ENCODE measurements at regions not wholly inside any gene's neighbourhood (a gene's known extent, or its start where the extent isn't known, plus 50 kb on each side); places are given as distances from the start of the nearest gene placed in this dataset.

DNA sequence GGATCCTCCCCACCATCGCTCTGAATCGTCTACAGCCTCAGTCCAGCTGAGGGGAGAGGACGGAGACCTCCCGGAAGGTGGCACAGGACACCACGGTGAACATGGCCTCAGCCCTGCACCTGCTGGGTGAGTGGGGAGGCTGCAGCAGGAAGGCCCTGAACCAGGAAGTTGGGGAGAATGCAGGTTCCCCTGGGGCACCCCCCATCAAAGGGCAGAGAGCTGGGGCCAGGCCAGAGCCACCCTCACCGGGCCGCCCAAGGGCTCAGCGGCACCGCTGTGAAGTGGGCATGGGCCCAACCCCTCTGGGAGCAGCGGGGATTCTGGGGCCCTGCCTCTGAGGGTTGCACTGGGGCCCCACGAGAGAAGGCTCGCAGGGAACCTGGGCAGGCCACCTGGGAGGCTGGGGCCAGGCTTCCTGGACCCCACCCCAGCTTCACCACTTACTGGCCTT lies 98.7 kb downstream of the MICALL2 start (continued):
- TF ChIP-seq, protein P1, sequence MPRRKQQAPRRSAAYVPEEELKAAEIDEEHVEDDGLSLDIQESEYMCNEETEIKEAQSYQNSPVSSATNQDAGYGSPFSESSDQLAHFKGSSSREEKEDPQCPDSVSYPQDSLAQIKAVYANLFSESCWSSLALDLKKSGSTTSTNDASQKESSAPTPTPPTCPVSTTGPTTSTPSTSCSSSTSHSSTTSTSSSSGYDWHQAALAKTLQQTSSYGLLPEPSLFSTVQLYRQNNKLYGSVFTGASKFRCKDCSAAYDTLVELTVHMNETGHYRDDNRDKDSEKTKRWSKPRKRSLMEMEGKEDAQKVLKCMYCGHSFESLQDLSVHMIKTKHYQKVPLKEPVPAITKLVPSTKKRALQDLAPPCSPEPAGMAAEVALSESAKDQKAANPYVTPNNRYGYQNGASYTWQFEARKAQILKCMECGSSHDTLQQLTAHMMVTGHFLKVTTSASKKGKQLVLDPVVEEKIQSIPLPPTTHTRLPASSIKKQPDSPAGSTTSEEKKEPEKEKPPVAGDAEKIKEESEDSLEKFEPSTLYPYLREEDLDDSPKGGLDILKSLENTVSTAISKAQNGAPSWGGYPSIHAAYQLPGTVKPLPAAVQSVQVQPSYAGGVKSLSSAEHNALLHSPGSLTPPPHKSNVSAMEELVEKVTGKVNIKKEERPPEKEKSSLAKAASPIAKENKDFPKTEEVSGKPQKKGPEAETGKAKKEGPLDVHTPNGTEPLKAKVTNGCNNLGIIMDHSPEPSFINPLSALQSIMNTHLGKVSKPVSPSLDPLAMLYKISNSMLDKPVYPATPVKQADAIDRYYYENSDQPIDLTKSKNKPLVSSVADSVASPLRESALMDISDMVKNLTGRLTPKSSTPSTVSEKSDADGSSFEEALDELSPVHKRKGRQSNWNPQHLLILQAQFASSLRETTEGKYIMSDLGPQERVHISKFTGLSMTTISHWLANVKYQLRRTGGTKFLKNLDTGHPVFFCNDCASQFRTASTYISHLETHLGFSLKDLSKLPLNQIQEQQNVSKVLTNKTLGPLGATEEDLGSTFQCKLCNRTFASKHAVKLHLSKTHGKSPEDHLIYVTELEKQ (tag by site-specific recombination; IDR thresholded peaks at IDR 0.05; ENCODE audit: borderline replicate concordance): no peak
- no peak for TF ChIP-seq ZBTB7A (tag by site-specific recombination; IDR thresholded peaks at IDR 0.05; ENCODE audit: low read depth)
- no peak for TF ChIP-seq ZBTB20 (tag by site-specific recombination; IDR thresholded peaks at IDR 0.05)
- TF ChIP-seq ZNF558 (tag by site-specific recombination; IDR thresholded peaks at IDR 0.05): no peak
- TF ChIP-seq KLF8 (tag by site-specific recombination; IDR thresholded peaks at IDR 0.05): no peak
- TF ChIP-seq ZNF571 (tag by site-specific recombination; IDR thresholded peaks at IDR 0.05): no peak

DNA sequence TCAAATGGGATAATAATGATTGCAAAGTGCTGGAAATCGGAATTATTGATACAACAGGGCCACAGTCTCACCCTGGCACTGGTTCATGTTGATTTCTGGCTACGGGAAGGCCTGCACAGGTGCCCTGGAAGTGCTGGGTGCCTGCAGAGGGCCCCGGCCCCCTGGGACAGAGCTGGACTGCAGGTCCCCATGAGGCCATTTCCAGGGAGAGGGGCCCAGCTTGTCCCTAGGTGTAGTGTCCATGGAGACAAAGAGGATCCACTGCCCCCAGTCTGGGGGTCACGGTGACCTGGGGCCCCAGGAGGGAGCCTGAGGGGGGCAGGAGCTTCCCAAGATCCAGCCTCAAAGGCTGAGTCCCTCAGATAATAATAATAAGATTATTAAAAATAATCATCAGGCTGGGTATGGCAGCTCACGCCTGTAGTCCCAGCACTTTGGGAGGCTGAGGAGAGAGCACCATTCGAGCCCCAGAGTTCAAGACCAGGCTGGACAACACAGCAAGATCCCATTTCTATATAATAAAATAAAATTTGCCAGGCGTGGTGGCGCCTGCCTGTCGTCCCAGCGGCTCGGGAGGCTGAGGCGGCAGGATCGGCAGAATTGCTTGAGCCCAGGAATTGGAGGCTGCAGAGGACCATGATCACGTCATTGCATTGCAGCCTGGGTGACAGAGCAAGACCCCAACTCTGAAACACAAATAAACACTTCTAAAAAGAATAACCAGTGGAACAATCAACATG lies 98.1 kb downstream of the MICALL2 start:
- POLR2A ChIA-PET: no interaction called here
- TF ChIP-seq TCF7L2 (IDR thresholded peaks at IDR 0.05; ENCODE audit: borderline replicate concordance, low read depth, low read length) (no peak), ZNF121 (tag by site-specific recombination; IDR thresholded peaks at IDR 0.05) (peak; percentile 26; the same call in 1 of the 2 replicates)
- CTCF ChIA-PET: no interaction called here
- H3K36me3 ChIP-seq (ENCODE audit: control insufficient read depth in 2 of 2, insufficient read depth in 1 of 2, low read length in 2 of 2): no peaks in the 10 kb centered on the region
- no peaks in the 10 kb centered on the region for H3K9me3 ChIP-seq (ENCODE audit: control insufficient read depth, insufficient read depth, low read depth, low read length)
- H3K4me3 ChIP-seq (ENCODE audit: low read depth, low read length): no peak overlapping the region
- H3K27ac ChIP-seq (ENCODE audit: extremely low read depth, low read depth, low read length): no peak overlapping the region
- no peaks in the 10 kb centered on the region for H3K4me1 ChIP-seq (ENCODE audit: control insufficient read depth, insufficient read depth, low read length)

DNA sequence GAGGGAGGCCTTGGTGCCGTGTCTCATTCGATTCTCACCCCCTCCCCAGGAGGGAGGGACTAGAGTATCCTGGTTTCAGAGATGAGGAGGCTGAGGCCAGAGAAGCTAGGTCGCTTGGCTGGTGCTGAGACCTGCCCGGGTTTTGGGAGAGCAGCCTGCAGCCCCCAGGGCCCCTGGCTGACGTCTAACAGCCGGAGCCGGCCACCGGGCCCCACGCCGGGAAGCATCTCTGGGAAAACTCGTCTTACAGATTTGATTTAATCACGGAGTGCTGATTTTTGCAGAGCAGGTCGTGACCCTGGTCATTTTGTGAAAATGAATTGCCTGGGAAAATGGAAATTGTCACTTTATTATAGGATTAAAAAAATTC lies 97.5 kb downstream of the MICALL2 start:
- H3K9me3 ChIP-seq (ENCODE audit: control insufficient read depth, insufficient read depth, low read depth, low read length): no peaks in the 10 kb centered on the region
- POLR2A ChIA-PET: no interaction called here

DNA sequence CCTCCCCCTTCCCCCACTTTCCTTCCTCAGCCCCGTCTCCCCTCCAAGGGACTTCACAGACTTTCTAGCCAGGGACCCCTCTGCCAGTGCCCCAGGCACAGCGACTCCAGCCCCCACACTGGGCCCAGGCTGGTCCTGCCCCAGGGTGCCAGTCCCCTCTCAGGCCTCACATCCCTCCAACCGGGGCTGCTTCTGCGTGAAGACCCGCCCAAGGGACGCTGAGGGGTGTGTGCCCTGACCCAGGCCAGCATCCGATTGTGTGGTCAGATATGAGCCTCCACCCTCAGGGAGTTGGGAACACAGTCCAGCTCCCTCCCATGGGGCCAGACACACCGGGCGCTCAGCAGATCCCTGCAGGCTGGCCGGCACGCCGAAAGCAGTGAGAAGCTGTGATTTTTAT lies 97.0 kb downstream of the MICALL2 start:
- no peaks in the 10 kb centered on the region for H3K36me3 ChIP-seq (ENCODE audit: control insufficient read depth in 2 of 2, insufficient read depth in 1 of 2, low read length in 2 of 2)
- H3K4me1 ChIP-seq (ENCODE audit: control insufficient read depth, insufficient read depth, low read length): no peaks in the 10 kb centered on the region
- no peak overlapping the region for H3K27ac ChIP-seq (ENCODE audit: extremely low read depth, low read depth, low read length)
- TF ChIP-seq PRDM1 (tag by site-specific recombination; IDR thresholded peaks at IDR 0.05): no peak
- TF ChIP-seq ZIC2 (tag by site-specific recombination; IDR thresholded peaks at IDR 0.05): peak; percentile 38; the same call in 1 of the 2 replicates
- no peak overlapping the region for H3K4me3 ChIP-seq (ENCODE audit: low read depth, low read length)
- ChIA-PET POLR2A (no interaction called here), CTCF (interaction anchor here (0.6 to 1.2 kb wide), 2 partner anchors 28 to 70 kb away, joined by 3 read pairs; no protein-coding TSS in a partner anchor)
- H3K9me3 ChIP-seq (ENCODE audit: control insufficient read depth, insufficient read depth, low read depth, low read length): no peaks in the 10 kb centered on the region

More for the DNA sequence above, 97.5 kb downstream of the MICALL2 start:
- Histone ChIP-seq H3K4me1 (ENCODE audit: control insufficient read depth, insufficient read depth, low read length) (no peaks in the 10 kb centered on the region), H3K4me3 (ENCODE audit: low read depth, low read length) (no peak overlapping the region), H3K36me3 (ENCODE audit: control insufficient read depth in 2 of 2, insufficient read depth in 1 of 2, low read length in 2 of 2) (no peaks in the 10 kb centered on the region), H3K27ac (ENCODE audit: extremely low read depth, low read depth, low read length) (no peak overlapping the region)
- TF ChIP-seq SP3 (tag by site-specific recombination; IDR thresholded peaks at IDR 0.05): no peak
- no peak for TF ChIP-seq ZNF366 (tag by site-specific recombination; conservative IDR thresholded peaks at IDR 0.05)
- TF ChIP-seq ZNF785 (tag by site-specific recombination; IDR thresholded peaks at IDR 0.05): no peak
- TF ChIP-seq ZNF596 (tag by site-specific recombination; IDR thresholded peaks at IDR 0.05): no peak
- TF ChIP-seq, protein P2, sequence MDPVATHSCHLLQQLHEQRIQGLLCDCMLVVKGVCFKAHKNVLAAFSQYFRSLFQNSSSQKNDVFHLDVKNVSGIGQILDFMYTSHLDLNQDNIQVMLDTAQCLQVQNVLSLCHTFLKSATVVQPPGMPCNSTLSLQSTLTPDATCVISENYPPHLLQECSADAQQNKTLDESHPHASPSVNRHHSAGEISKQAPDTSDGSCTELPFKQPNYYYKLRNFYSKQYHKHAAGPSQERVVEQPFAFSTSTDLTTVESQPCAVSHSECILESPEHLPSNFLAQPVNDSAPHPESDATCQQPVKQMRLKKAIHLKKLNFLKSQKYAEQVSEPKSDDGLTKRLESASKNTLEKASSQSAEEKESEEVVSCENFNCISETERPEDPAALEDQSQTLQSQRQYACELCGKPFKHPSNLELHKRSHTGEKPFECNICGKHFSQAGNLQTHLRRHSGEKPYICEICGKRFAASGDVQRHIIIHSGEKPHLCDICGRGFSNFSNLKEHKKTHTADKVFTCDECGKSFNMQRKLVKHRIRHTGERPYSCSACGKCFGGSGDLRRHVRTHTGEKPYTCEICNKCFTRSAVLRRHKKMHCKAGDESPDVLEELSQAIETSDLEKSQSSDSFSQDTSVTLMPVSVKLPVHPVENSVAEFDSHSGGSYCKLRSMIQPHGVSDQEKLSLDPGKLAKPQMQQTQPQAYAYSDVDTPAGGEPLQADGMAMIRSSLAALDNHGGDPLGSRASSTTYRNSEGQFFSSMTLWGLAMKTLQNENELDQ (tag by site-specific recombination; IDR thresholded peaks at IDR 0.05; ENCODE audit: low read depth): no peak
- no peak for TF ChIP-seq KLF1 (tag by site-specific recombination; IDR thresholded peaks at IDR 0.05)
- TF ChIP-seq YY1 (tag by site-specific recombination; IDR thresholded peaks at IDR 0.05): no peak
- TF ChIP-seq ZNF514 (tag by site-specific recombination; IDR thresholded peaks at IDR 0.05): no peak
- TF ChIP-seq ZBTB1 (tag by site-specific recombination; IDR thresholded peaks at IDR 0.05): no peak
- no peak for TF ChIP-seq ZNF48 (tag by site-specific recombination; IDR thresholded peaks at IDR 0.05)
- CTCF ChIA-PET: no interaction called here

Data from HEK293 (cell line).